OCI-LY7 (cell line): ENCODE measurements at regions not wholly inside any gene's neighbourhood (a gene's known extent, or its start where the extent isn't known, plus 50 kb on each side); places are given as distances from the start of the nearest gene placed in this dataset.

Source experiments
- BruUV-seq: library from RNA; stranded (reverse); fragments of 400-500 nt; replicated peaks from 2 replicates; lab custom pipeline; 2021; lab: Mats Ljungman, UMichigan
- CTCF ChIA-PET: fragments of 300-600 bp; sonication (Branson Sonifier 250); formaldehyde crosslinking; loops from one replicate; lab custom pipeline; 2022; ENCODE audit warnings: antibody characterized with exemption; ENCODE audit not compliant: unreplicated experiment; lab: Charles Lee
- POLR2A ChIA-PET: fragments of 300-600 bp; sonication (Branson Sonifier 250); formaldehyde crosslinking; loops from one replicate; lab custom pipeline; 2022; ENCODE audit warnings: antibody characterized with exemption; lab: Charles Lee
- DNase-seq: peaks from one replicate; pipeline ENCODE4 v3.0.0-alpha.2; 2015; ENCODE audit warnings: low spot score
- H2AFZ ChIP-seq: fragments of 200-600 bp; sonication (generic), shearing (Covaris generic); 2 replicates; pipeline ENCODE4 v1.6.1; 2014; ENCODE audit warnings: mild to moderate bottlenecking, antibody characterized with exemption, low read length, moderate library complexity
- H3K27ac ChIP-seq: fragments of 200-600 bp; sonication (generic); 2 replicates; pipeline ENCODE4 v1.5.1; 2014; ENCODE audit warnings: mixed run types, low read depth, mild to moderate bottlenecking, moderate library complexity, low read length, inconsistent platforms; ENCODE audit not compliant: poor library complexity, severe bottlenecking
- H3K36me3 ChIP-seq: fragments of 200-600 bp; sonication (generic); 2 replicates; pipeline ENCODE4 v1.6.1; 2014; ENCODE audit warnings: mild to moderate bottlenecking, antibody characterized with exemption, low read length, moderate library complexity, mixed read lengths; ENCODE audit not compliant: insufficient read depth
- H3K4me1 ChIP-seq: fragments of 200-600 bp; sonication (generic); 2 replicates; pipeline ENCODE4 v1.5.1; 2014; ENCODE audit warnings: mild to moderate bottlenecking, low read length; ENCODE audit not compliant: insufficient read depth, poor library complexity, severe bottlenecking
- H3K4me2 ChIP-seq: fragments of 200-600 bp; sonication (generic); 2 replicates; pipeline ENCODE4 v1.6.1; 2014; ENCODE audit warnings: mild to moderate bottlenecking, low read length
- H3K4me3 ChIP-seq: fragments of 200-600 bp; sonication (generic); 2 replicates; pipeline ENCODE4 v1.5.1; 2014; ENCODE audit warnings: mild to moderate bottlenecking, low read depth, low read length; ENCODE audit not compliant: poor library complexity, severe bottlenecking
- H3K79me2 ChIP-seq: fragments of 200-600 bp; sonication (generic); 2 replicates; pipeline ENCODE4 v1.6.1; 2016; ENCODE audit warnings: low read depth, mild to moderate bottlenecking, low read length, moderate library complexity, mixed read lengths; ENCODE audit not compliant: insufficient read depth
- H3K9me2 ChIP-seq: fragments of 200-600 bp; sonication (generic); 2 replicates; pipeline ENCODE4 v1.6.1; 2016; ENCODE audit warnings: mild to moderate bottlenecking, low read length, mixed read lengths; ENCODE audit not compliant: insufficient read depth
- H3K9me3 ChIP-seq: fragments of 200-600 bp; sonication (generic); 2 replicates; pipeline ENCODE4 v1.6.1; 2014; ENCODE audit warnings: mild to moderate bottlenecking, mixed run types, low read length, mixed read lengths
- H4K20me1 ChIP-seq: fragments of 200-600 bp; sonication (generic); 2 replicates; pipeline ENCODE4 v1.6.1; 2014; ENCODE audit warnings: mild to moderate bottlenecking, antibody characterized with exemption, low read length, moderate library complexity, mixed read lengths; ENCODE audit not compliant: insufficient read depth
- CTCF ChIP-seq: fragments of 200-600 bp; sonication (generic); conservative IDR thresholded peaks from 2 replicates; pipeline ENCODE4 v1.5.1; 2014; ENCODE audit warnings: mild to moderate bottlenecking, antibody characterized with exemption, low read length, moderate library complexity, mixed read lengths
- EZH2phosphoT487 ChIP-seq: fragments of 200-600 bp; sonication (generic); IDR thresholded peaks from 2 replicates; pipeline ENCODE4 v1.6.1; 2018; ENCODE audit warnings: low read depth, borderline replicate concordance, mild to moderate bottlenecking, mixed run types, antibody characterized with exemption, low read length, moderate library complexity, mixed read lengths
- intact Hi-C: fragments of 100-400 bp; cut with micrococcal nuclease; formaldehyde crosslinking; loops from one replicate; pipeline ENCODE4 v1.10.0; 2022; ENCODE audit not compliant: unreplicated experiment

- TF ChIP-seq EZH2phosphoT487 (no peak), CTCF (no peak)
- no peak for DNase-seq
- no peaks in the 10 kb centered on the region for H3K79me2 ChIP-seq
- no peak overlapping the region for H3K4me3 ChIP-seq
- no peak overlapping the region for H3K27ac ChIP-seq
- H4K20me1 ChIP-seq, result no peaks in the 10 kb centered on the region
- ChIA-PET POLR2A (no interaction called here), CTCF (no interaction called here)
- BruUV-seq, result no TSS peak
- H3K36me3 ChIP-seq, result no peaks in the 10 kb centered on the region
- intact Hi-C loops, result no loop called here
- H3K9me2 ChIP-seq, result no peaks in the 10 kb centered on the region
- H3K9me3 ChIP-seq, result no peaks in the 10 kb centered on the region
- no peak overlapping the region for H3K4me2 ChIP-seq
- no peaks in the 10 kb centered on the region for H3K4me1 ChIP-seq
- H2AFZ ChIP-seq, result no peak overlapping the region
These were observed 321.9 kb downstream of the RNF144A start for GRCh38 chr2:7239078-7239477.

- CTCF ChIA-PET, result no interaction called here
- H3K27ac ChIP-seq, result no peak overlapping the region
- no peaks in the 10 kb centered on the region for H4K20me1 ChIP-seq
- H3K4me2 ChIP-seq, result no peak overlapping the region
- no peaks in the 10 kb centered on the region for H3K79me2 ChIP-seq
- POLR2A ChIA-PET, result interaction anchor here (0.5 kb wide), 2 partner anchors 235 to 494 kb away, joined by 3 to 4 read pairs; no protein-coding TSS in a partner anchor
- no peaks in the 10 kb centered on the region for H3K36me3 ChIP-seq
- no TSS peak for BruUV-seq
- H2AFZ ChIP-seq, result no peak overlapping the region
- intact Hi-C loops, result no loop called here
- H3K4me1 ChIP-seq, result no peaks in the 10 kb centered on the region
- H3K9me2 ChIP-seq, result no peaks in the 10 kb centered on the region
- DNase-seq, result no peak
- no peaks in the 10 kb centered on the region for H3K9me3 ChIP-seq
- TF ChIP-seq EZH2phosphoT487 (no peak), CTCF (no peak)
- no peak overlapping the region for H3K4me3 ChIP-seq
These were observed 324.0 kb downstream of the RNF144A start for GRCh38 chr2:7241041-7241745.

- DNase-seq, result no peak
- ChIA-PET CTCF (no interaction called here), POLR2A (interaction anchor here (0.5 to 0.6 kb wide), 2 partner anchors 236 to 405 kb away, joined by 4 to 7 read pairs; no protein-coding TSS in a partner anchor)
- H3K79me2 ChIP-seq, result no peaks in the 10 kb centered on the region
- no peak for TF ChIP-seq EZH2phosphoT487
- TF ChIP-seq CTCF, result no peak
- intact Hi-C loops, result no loop called here
- H3K4me3 ChIP-seq, result no peak overlapping the region
- no peaks in the 10 kb centered on the region for H3K9me3 ChIP-seq
- H4K20me1 ChIP-seq, result no peaks in the 10 kb centered on the region
- H3K4me2 ChIP-seq, result no peak overlapping the region
- H2AFZ ChIP-seq, result no peak overlapping the region
- H3K9me2 ChIP-seq, result no peaks in the 10 kb centered on the region
- no TSS peak for BruUV-seq
- H3K36me3 ChIP-seq, result no peaks in the 10 kb centered on the region
- no peak overlapping the region for H3K27ac ChIP-seq
- H3K4me1 ChIP-seq, result no peaks in the 10 kb centered on the region
These were observed 325.1 kb downstream of the RNF144A start for GRCh38 chr2:7242189-7242867.
